ENCODE measurements at regions not wholly inside any gene's neighbourhood (a gene's known extent, or its start where the extent isn't known, plus 50 kb on each side); places are given as distances from the start of the nearest gene placed in this dataset.

DNA sequence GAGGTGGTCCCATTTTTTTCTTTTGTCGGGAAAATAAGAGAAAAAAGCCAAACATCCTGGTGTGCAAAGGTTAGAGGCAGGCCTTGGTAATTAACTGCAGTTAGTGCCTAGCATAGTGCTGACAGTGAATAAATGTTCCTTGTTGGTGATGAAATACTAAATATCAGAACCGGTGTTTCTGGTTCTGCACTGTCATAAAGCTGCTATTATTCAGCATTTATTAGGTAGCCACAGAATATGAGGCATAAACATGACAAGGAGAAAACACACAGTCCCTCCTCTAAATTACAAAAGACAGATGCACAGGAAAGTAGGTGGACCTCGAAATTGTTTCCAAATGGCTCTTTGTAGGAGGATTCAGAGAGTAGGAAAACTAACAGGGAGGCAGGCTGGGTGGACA lies 122.0 kb upstream of the ADGRL2 start:
- no peak overlapping the region for H3K27ac ChIP-seq (ENCODE audit: low read depth, low read length, severe bottlenecking)
- H3K4me1 ChIP-seq (ENCODE audit: control insufficient read depth, insufficient read depth, low read length, poor library complexity, severe bottlenecking), result peaks cover 27% of the 10 kb centered on the region
- no peaks in the 10 kb centered on the region for H3K36me3 ChIP-seq (ENCODE audit: control insufficient read depth, insufficient read depth, low read length)
- H3K9me3 ChIP-seq (ENCODE audit: control insufficient read depth, low read length), result no peaks in the 10 kb centered on the region
- H3K4me3 ChIP-seq (ENCODE audit: extremely low read depth, insufficient read depth, low read length, poor library complexity, severe bottlenecking), result no peak overlapping the region
- 82 to 88% methylated on average over 2 of the region's 3 CpGs for WGBS, 2 experiments (ENCODE audit: insufficient coverage in 2 of 2)

DNA sequence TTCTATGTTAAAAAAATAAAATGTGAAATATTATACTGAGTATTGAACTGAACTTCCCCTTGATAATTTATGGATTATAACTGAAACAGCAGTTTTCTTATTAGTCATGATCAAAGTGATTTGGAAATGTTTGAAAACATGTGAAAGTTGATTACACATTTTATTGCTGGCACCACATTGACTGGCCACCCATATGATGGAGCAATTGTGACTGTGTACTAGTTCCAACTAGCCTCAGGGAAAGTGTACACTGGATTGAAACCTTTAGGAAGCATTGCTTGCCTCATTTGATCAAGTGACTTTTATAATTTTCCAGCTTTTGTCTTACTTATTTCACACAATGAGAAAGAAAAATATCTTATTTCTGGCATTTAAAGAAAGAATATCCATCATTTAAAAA lies 128.0 kb upstream of the ADGRL2 start:
- Histone ChIP-seq H3K9me3 (ENCODE audit: control insufficient read depth, low read length) (no peaks in the 10 kb centered on the region), H3K4me1 (ENCODE audit: control insufficient read depth, insufficient read depth, low read length, poor library complexity, severe bottlenecking) (no peaks in the 10 kb centered on the region), H3K4me3 (ENCODE audit: extremely low read depth, insufficient read depth, low read length, poor library complexity, severe bottlenecking) (no peak overlapping the region), H3K27ac (ENCODE audit: low read depth, low read length, severe bottlenecking) (no peak overlapping the region), H3K36me3 (ENCODE audit: control insufficient read depth, insufficient read depth, low read length) (no peaks in the 10 kb centered on the region)

GRCh38 chr1:81671038-81671437 lies 129.7 kb upstream of the ADGRL2 start:
- no peaks in the 10 kb centered on the region for H3K4me1 ChIP-seq (ENCODE audit: control insufficient read depth, insufficient read depth, low read length, poor library complexity, severe bottlenecking)
- no peaks in the 10 kb centered on the region for H3K36me3 ChIP-seq (ENCODE audit: control insufficient read depth, insufficient read depth, low read length)
- 81 to 86% methylated on average over 1 to 3 of the region's 3 CpGs for WGBS, 2 experiments (ENCODE audit: insufficient coverage in 2 of 2)
- H3K4me3 ChIP-seq (ENCODE audit: extremely low read depth, insufficient read depth, low read length, poor library complexity, severe bottlenecking), result no peak overlapping the region
- no peak overlapping the region for H3K27ac ChIP-seq (ENCODE audit: low read depth, low read length, severe bottlenecking)
- H3K9me3 ChIP-seq (ENCODE audit: control insufficient read depth, low read length), result no peaks in the 10 kb centered on the region

DNA sequence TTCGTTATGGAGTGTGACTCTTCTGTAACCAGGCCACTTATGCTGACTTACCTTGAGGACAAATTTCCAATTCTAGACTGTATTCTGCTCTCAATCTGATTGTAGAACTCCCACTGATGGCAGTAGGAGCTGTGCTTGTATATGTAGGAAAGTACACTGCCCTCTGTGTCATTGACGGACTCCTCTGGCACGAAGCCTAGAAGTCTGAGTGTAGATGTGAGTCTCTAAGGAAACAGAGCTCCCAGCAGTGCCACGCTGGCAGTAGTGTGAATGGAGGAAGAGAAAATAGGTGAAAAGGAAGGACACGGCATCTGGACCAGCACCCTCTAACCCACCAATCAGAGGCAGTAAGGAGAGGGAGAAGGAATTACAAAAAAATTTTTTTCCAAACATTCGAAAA lies 130.4 kb upstream of the ADGRL2 start:
- Histone ChIP-seq H3K36me3 (ENCODE audit: control insufficient read depth, insufficient read depth, low read length) (no peaks in the 10 kb centered on the region), H3K9me3 (ENCODE audit: control insufficient read depth, low read length) (no peaks in the 10 kb centered on the region), H3K27ac (ENCODE audit: low read depth, low read length, severe bottlenecking) (no peak overlapping the region), H3K4me3 (ENCODE audit: extremely low read depth, insufficient read depth, low read length, poor library complexity, severe bottlenecking) (no peak overlapping the region), H3K4me1 (ENCODE audit: control insufficient read depth, insufficient read depth, low read length, poor library complexity, severe bottlenecking) (no peaks in the 10 kb centered on the region)
- WGBS, 2 experiments (ENCODE audit: insufficient coverage in 2 of 2), result 95 to 100% methylated on average over 1 to 5 of the region's 6 CpGs

- Histone ChIP-seq H3K36me3 (ENCODE audit: control insufficient read depth, insufficient read depth, low read length) (no peaks in the 10 kb centered on the region), H3K4me1 (ENCODE audit: control insufficient read depth, insufficient read depth, low read length, poor library complexity, severe bottlenecking) (peaks cover 8% of the 10 kb centered on the region), H3K4me3 (ENCODE audit: extremely low read depth, insufficient read depth, low read length, poor library complexity, severe bottlenecking) (no peak overlapping the region), H3K27ac (ENCODE audit: low read depth, low read length, severe bottlenecking) (no peak overlapping the region), H3K9me3 (ENCODE audit: control insufficient read depth, low read length) (no peaks in the 10 kb centered on the region)
- WGBS, 2 experiments (ENCODE audit: insufficient coverage in 2 of 2), result no CpG with 5 or more reads among the region's 2 CpGs
These were observed 134.1 kb upstream of the ADGRL2 start for GRCh38 chr1:81666586-81666985.

GRCh38 chr1:81664341-81664740 lies 136.4 kb upstream of the ADGRL2 start:
- H3K36me3 ChIP-seq (ENCODE audit: control insufficient read depth, insufficient read depth, low read length), result no peaks in the 10 kb centered on the region
- H3K9me3 ChIP-seq (ENCODE audit: control insufficient read depth, low read length), result no peaks in the 10 kb centered on the region
- no peak overlapping the region for H3K4me3 ChIP-seq (ENCODE audit: extremely low read depth, insufficient read depth, low read length, poor library complexity, severe bottlenecking)
- H3K27ac ChIP-seq (ENCODE audit: low read depth, low read length, severe bottlenecking), result no peak overlapping the region
- peaks cover 18% of the 10 kb centered on the region for H3K4me1 ChIP-seq (ENCODE audit: control insufficient read depth, insufficient read depth, low read length, poor library complexity, severe bottlenecking)
- WGBS, 2 experiments (ENCODE audit: insufficient coverage in 2 of 2), result no CpG with 5 or more reads among the region's 1 CpG

GRCh38 chr1:81662913-81663526 lies 137.7 kb upstream of the ADGRL2 start:
- no peak overlapping the region for H3K4me3 ChIP-seq (ENCODE audit: extremely low read depth, insufficient read depth, low read length, poor library complexity, severe bottlenecking)
- peaks cover 18% of the 10 kb centered on the region for H3K4me1 ChIP-seq (ENCODE audit: control insufficient read depth, insufficient read depth, low read length, poor library complexity, severe bottlenecking)
- WGBS, 2 experiments (ENCODE audit: insufficient coverage in 2 of 2), result 60% methylated on average over 1 of the region's 8 CpGs; no CpG with 5 or more reads in 1 of the 2 experiments
- no peaks in the 10 kb centered on the region for H3K9me3 ChIP-seq (ENCODE audit: control insufficient read depth, low read length)
- H3K27ac ChIP-seq (ENCODE audit: low read depth, low read length, severe bottlenecking), result no peak overlapping the region
- no peaks in the 10 kb centered on the region for H3K36me3 ChIP-seq (ENCODE audit: control insufficient read depth, insufficient read depth, low read length)

GRCh38 chr1:81660286-81660685 lies 140.4 kb upstream of the ADGRL2 start:
- Histone ChIP-seq H3K27ac (ENCODE audit: low read depth, low read length, severe bottlenecking) (no peak overlapping the region), H3K4me1 (ENCODE audit: control insufficient read depth, insufficient read depth, low read length, poor library complexity, severe bottlenecking) (peaks cover 18% of the 10 kb centered on the region), H3K36me3 (ENCODE audit: control insufficient read depth, insufficient read depth, low read length) (no peaks in the 10 kb centered on the region), H3K4me3 (ENCODE audit: extremely low read depth, insufficient read depth, low read length, poor library complexity, severe bottlenecking) (no peak overlapping the region), H3K9me3 (ENCODE audit: control insufficient read depth, low read length) (no peaks in the 10 kb centered on the region)

DNA sequence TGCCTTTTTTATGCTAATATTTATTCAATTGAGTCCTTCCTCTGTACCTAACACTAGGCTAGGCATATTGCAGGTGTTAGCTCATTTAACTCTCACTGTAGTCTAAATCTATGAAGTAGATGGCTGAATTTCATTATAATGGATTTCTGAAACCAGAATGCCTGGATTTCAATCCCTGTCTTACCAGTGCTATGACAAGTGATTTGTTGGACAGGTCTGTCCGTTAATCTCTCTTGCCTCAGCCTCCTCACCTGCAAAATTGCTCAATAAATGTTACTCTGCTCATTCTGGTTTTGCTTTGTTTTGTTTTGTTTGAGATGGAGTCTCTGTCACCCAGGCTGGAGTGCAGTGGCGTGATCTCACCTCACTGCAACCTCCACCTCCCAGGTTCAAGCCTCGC lies 146.1 kb upstream of the ADGRL2 start:
- WGBS, 2 experiments (ENCODE audit: insufficient coverage in 2 of 2), result 100% methylated on average over 1 to 2 of the region's 3 CpGs

DNA sequence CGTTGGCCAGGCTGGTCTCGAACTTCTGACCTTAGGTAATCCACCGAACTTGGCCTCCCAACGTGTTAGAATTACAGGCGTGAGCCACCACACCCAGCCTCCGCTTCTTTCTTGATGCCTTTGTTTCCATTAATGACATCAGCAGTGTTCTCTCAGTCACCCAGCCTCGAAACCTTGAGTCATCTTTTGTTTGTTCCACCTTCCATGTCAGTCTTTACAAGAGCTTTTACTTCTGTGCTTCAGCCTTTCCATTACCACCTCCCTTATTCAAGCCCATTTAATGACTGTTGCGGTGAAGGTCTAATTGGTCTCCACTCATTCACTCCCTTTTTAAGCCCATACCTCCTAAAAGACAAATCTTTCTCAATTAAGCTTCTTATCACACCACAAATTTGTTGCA lies 146.6 kb upstream of the ADGRL2 start:
- H3K36me3 ChIP-seq (ENCODE audit: control insufficient read depth, insufficient read depth, low read length), result no peaks in the 10 kb centered on the region
- no peaks in the 10 kb centered on the region for H3K9me3 ChIP-seq (ENCODE audit: control insufficient read depth, low read length)
- WGBS, 2 experiments (ENCODE audit: insufficient coverage in 2 of 2), result 83 to 93% methylated on average over 7 to 8 of the region's 8 CpGs
- no peak overlapping the region for H3K27ac ChIP-seq (ENCODE audit: low read depth, low read length, severe bottlenecking)
- H3K4me1 ChIP-seq (ENCODE audit: control insufficient read depth, insufficient read depth, low read length, poor library complexity, severe bottlenecking), result no peaks in the 10 kb centered on the region
- H3K4me3 ChIP-seq (ENCODE audit: extremely low read depth, insufficient read depth, low read length, poor library complexity, severe bottlenecking), result no peak overlapping the region

More for the DNA sequence above, 146.1 kb upstream of the ADGRL2 start:
- H3K27ac ChIP-seq (ENCODE audit: low read depth, low read length, severe bottlenecking), result no peak overlapping the region
- no peaks in the 10 kb centered on the region for H3K4me1 ChIP-seq (ENCODE audit: control insufficient read depth, insufficient read depth, low read length, poor library complexity, severe bottlenecking)
- no peaks in the 10 kb centered on the region for H3K36me3 ChIP-seq (ENCODE audit: control insufficient read depth, insufficient read depth, low read length)
- no peaks in the 10 kb centered on the region for H3K9me3 ChIP-seq (ENCODE audit: control insufficient read depth, low read length)
- H3K4me3 ChIP-seq (ENCODE audit: extremely low read depth, insufficient read depth, low read length, poor library complexity, severe bottlenecking), result no peak overlapping the region

- Histone ChIP-seq H3K9me3 (ENCODE audit: control insufficient read depth, low read length) (no peaks in the 10 kb centered on the region), H3K4me3 (ENCODE audit: extremely low read depth, insufficient read depth, low read length, poor library complexity, severe bottlenecking) (no peak overlapping the region), H3K27ac (ENCODE audit: low read depth, low read length, severe bottlenecking) (no peak overlapping the region), H3K4me1 (ENCODE audit: control insufficient read depth, insufficient read depth, low read length, poor library complexity, severe bottlenecking) (no peaks in the 10 kb centered on the region), H3K36me3 (ENCODE audit: control insufficient read depth, insufficient read depth, low read length) (no peaks in the 10 kb centered on the region)
These were observed 150.0 kb upstream of the ADGRL2 start for GRCh38 chr1:81650776-81651175.
